ENCODE measurements at regions not wholly inside any gene's neighbourhood (a gene's known extent, or its start where the extent isn't known, plus 50 kb on each side); places are given as distances from the start of the nearest gene placed in this dataset.

DNA sequence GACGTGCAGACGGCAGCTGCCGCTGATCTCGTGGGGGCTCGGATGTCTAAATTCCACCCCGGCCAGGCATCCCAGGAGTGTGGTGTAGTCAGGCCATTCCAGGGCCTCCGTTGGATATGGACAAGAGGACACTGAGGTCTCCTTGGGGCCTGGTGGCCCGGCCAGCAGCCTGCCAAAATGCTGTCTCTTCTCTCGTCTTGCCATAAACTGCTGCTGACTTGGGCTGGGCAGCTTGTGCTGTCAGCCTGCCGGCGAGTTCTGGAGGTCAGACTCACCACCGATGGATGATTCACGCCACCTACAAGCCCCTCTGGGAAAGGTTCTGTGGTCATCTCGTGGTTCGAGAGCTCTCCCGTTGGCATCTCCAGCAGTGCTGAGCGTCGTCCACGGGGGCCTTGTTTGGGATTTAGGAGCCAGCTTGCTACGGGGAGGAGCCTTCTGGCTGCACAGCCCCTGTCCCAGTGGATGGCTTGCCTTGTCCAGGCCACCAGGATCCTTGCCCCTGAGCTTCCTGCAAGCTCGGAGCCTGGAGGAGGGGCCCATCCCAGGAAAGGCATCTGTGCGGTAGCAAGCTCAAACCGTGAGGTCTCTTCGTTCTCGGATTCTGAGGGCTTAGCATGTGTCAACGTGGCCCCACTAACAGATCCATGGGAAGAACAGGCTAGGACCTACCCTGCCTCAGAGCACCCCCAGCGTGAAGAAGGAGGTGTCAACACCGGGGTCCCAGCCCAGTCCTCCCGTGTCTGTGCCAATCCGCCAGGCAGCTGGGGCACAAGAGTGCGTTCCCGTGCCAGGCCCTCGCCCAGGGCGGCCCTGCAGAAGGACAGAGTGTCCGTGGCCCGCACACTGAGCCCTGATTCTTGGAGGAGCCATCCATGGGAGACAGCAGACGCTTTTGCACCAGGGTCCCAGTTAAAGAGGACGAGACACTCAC is 1114.1 kb downstream of the BRD1 start:
- TF ChIP-seq, protein P1, sequence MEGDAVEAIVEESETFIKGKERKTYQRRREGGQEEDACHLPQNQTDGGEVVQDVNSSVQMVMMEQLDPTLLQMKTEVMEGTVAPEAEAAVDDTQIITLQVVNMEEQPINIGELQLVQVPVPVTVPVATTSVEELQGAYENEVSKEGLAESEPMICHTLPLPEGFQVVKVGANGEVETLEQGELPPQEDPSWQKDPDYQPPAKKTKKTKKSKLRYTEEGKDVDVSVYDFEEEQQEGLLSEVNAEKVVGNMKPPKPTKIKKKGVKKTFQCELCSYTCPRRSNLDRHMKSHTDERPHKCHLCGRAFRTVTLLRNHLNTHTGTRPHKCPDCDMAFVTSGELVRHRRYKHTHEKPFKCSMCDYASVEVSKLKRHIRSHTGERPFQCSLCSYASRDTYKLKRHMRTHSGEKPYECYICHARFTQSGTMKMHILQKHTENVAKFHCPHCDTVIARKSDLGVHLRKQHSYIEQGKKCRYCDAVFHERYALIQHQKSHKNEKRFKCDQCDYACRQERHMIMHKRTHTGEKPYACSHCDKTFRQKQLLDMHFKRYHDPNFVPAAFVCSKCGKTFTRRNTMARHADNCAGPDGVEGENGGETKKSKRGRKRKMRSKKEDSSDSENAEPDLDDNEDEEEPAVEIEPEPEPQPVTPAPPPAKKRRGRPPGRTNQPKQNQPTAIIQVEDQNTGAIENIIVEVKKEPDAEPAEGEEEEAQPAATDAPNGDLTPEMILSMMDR (conservative IDR thresholded peaks at IDR 0.05; ENCODE audit: low read depth, low read length): no peak
- TF ChIP-seq POLR2A (IDR thresholded peaks at IDR 0.05; ENCODE audit: low read depth, low read length) (no peak), NFE2L2 (IDR thresholded peaks at IDR 0.05; ENCODE audit: low read depth, low read length) (no peak), RFX5 (IDR thresholded peaks at IDR 0.05; ENCODE audit: low read depth, low read length) (no peak), MAZ (IDR thresholded peaks at IDR 0.05; ENCODE audit: borderline replicate concordance, low read depth, low read length) (no peak), FOS (IDR thresholded peaks at IDR 0.05; ENCODE audit: low read depth, low read length) (no peak), CEBPB (IDR thresholded peaks at IDR 0.05; ENCODE audit: low read depth, low read length) (no peak), MAFK (IDR thresholded peaks at IDR 0.05; ENCODE audit: low read depth, low read length) (no peak), SMC3 (IDR thresholded peaks at IDR 0.05; ENCODE audit: low read depth, low read length) (no peak)
- TF ChIP-seq, protein P2, sequence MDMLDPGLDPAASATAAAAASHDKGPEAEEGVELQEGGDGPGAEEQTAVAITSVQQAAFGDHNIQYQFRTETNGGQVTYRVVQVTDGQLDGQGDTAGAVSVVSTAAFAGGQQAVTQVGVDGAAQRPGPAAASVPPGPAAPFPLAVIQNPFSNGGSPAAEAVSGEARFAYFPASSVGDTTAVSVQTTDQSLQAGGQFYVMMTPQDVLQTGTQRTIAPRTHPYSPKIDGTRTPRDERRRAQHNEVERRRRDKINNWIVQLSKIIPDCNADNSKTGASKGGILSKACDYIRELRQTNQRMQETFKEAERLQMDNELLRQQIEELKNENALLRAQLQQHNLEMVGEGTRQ (IDR thresholded peaks at IDR 0.05; ENCODE audit: low read depth, low read length): no peak

All from IMR-90 (cell line).